ENCODE measurements at regions not wholly inside any gene's neighbourhood (a gene's known extent, or its start where the extent isn't known, plus 50 kb on each side); places are given as distances from the start of the nearest gene placed in this dataset.
"Not testable (repeated sequence)": the region's sequence is repeated elsewhere in the genome, so short reads cannot be mapped to it uniquely, and the experiment has no call there.

DNA sequence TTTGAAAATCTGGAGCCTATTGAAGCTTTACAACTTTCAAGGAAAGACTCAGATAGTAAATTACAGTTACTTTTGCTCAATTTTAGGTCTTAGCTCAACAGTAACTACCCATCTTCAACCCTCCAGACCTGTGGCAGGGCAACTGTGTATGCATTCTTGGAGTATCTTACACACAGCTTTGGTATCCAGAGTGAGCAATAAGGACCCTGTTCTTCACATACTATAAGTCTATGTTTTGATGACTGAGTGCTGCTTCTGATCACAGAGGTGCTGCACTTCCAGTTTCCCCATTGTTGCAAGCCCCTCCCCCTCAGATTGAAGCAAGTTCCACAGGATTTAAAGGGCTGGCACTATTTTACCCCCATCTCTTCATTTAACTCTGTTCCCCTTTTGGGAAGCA is 737.4 kb upstream of the GRAMD2B start:
- no peak overlapping the region for H3K4me3 ChIP-seq (ENCODE audit: low read depth, low read length)

GRCh38 chr5:125691738-125692530 is 731.3 kb upstream of the GRAMD2B start:
- H3K4me3 ChIP-seq (ENCODE audit: low read depth, low read length), result not testable (repeated sequence)

GRCh38 chr5:125695996-125696655 is 727.1 kb upstream of the GRAMD2B start:
- H3K4me3 ChIP-seq (ENCODE audit: low read depth, low read length), result no peak overlapping the region

DNA sequence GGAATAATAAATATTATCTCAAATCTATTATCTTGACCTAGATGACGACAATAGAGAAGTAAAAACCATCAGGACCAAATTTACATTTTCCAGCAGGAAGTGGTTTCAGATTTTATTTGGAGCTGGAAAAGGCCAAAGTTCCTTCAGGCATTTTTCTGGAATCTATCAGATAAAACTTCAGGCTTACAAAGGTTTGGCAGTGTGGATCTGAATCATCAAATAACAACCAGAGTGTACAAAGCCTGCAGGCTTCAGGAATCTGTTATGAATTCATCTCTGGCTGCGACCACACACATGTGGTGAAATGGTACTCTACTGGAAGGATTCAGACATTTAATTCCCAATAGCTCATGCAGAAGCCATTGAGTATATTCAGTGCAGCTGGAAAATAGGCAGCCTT is 726.4 kb upstream of the GRAMD2B start:
- no peak overlapping the region for H3K4me3 ChIP-seq (ENCODE audit: low read depth, low read length)

GRCh38 chr5:125698420-125698819 is 724.8 kb upstream of the GRAMD2B start:
- no peak overlapping the region for H3K4me3 ChIP-seq (ENCODE audit: low read depth, low read length)

GRCh38 chr5:125699860-125700259 is 723.3 kb upstream of the GRAMD2B start:
- H3K4me3 ChIP-seq (ENCODE audit: low read depth, low read length), result no peak overlapping the region

DNA sequence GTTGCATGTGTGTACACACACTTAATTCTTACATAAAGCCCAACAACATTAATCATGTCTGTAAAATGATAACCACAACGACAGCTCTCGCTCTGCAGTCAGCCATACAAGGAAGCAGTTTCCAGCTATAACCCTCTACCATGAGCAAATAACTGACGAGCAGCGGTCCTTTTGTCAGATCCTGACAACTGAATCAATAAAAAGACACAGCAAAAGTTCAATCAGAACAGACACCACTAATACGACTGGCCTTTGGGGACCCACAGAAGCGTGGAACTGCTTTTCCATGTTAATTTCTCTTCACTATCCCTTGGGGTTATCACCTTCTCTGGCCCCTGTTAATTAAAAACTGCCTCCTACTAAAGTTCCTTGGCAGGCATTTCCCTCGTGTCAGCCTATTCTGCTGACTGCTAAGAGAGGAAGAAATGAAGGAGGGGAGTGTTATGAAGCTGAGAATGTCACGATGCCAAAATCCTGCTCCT is 722.8 kb upstream of the GRAMD2B start:
- H3K4me3 ChIP-seq (ENCODE audit: low read depth, low read length), result no peak overlapping the region

GRCh38 chr5:125703616-125704015 is 719.6 kb upstream of the GRAMD2B start:
- H3K4me3 ChIP-seq (ENCODE audit: low read depth, low read length), result no peak overlapping the region

DNA sequence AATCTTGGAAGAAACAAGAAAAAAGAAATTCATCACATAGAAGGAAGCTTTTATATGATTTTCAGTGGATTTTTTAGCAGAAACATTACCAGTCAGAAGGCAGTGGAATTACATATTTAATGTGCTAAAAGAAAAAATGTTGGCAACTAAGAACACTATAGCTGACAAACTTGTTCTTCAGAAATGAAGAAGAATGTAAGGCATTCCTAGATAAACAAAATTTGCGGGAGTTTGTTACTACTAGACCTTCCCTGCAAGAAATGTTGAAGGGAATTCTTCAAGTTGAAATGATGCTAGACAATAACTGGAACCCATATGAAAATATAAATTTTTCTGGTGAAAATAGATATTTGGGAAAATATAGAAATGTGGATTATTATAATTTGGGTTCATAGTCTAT is 718.3 kb upstream of the GRAMD2B start:
- H3K4me3 ChIP-seq (ENCODE audit: low read depth, low read length), result no peak overlapping the region

GRCh38 chr5:125708583-125708982 is 714.6 kb upstream of the GRAMD2B start:
- H3K4me3 ChIP-seq (ENCODE audit: low read depth, low read length), result no peak overlapping the region

DNA sequence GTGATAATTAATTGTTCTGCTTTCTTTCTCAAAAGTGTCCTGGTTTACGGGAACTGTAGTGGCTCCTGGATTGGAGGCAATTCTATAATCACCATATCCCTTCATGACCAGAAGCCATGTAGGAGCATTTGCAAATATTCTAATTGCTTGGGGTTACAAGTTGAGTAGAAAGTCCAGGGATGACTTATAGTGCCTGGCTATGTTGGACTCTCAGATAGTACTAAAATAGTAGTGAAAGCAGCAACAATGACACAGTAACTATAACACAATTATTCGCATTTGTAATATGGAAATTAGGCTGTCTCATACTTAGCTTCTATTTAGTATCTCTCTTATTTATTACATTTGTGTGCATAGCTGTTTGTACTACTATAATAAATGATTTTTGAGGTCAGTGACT is 712.5 kb upstream of the GRAMD2B start:
- H3K4me3 ChIP-seq (ENCODE audit: low read depth, low read length), result no peak overlapping the region

DNA sequence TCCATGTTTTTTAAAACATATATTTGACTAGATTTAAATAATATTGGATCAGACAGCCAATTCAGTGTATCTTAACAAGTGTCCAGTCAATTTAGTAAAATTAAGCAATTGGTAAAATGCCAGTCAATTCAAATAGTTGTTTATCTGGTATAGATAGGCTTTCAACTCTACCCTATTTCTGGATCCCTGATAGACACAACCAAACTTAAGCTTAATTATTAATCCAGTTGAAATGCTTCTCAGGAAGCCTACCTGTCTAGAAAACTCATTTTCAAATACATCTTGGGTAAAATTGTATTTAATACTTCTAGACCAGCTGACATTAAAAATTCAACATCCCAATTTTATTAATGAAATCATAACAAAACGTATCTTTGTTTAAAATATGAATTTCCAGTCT is 710.8 kb upstream of the GRAMD2B start:
- no peak overlapping the region for H3K4me3 ChIP-seq (ENCODE audit: low read depth, low read length)

DNA sequence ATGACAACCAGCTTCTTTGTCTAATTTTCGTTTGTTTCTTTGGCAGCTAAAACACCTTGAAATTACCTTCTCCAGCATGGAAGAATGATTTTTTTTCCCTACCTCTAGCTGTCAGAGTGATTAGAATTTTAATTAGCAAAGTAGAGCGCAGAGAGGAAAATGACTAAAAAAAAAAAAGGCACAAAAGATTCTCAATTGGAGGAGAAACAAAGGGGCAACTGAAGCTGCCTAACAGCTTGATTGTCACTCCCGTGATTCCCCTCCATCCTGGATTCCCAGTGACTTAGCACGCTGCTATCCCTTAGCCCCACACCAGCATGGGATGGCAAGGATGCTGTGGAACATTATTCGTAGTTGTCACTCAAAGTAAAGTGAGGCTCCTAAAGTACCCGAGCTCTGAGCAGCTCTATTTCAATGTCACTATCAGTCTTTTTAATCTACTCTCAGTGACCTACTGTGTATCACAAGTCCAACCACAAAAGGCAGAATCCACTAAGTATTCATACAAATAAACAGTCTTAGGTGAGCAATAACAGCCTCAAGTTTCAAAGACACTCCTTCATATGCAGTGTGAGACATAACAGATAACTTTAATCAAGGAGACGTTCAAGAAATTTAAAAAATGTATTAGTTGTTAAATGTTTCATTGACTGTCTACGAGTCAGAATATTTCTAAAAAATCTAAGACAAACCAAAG is 710.0 kb upstream of the GRAMD2B start:
- H3K4me3 ChIP-seq (ENCODE audit: low read depth, low read length), result no peak overlapping the region

DNA sequence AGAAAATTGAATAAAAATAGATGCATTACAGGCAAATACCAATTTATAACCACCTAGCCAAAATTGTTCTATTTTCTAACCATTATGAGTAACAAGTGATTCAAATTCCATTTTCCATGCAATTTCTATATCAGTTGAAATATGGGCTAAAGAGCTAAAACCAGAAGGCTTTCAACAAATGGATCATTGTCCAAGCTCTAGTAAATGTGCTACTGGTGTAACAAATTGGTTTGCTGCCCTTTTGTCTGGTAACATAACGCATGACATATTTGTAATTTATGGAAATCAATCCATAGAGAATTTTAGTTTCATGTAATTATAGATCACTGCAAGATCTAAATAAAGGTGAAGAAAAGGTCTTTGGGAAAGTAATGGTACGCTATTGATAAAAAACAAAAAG is 708.0 kb upstream of the GRAMD2B start:
- H3K4me3 ChIP-seq (ENCODE audit: low read depth, low read length), result no peak overlapping the region

- no peak overlapping the region for H3K4me3 ChIP-seq (ENCODE audit: low read depth, low read length)
These were observed 706.0 kb upstream of the GRAMD2B start for GRCh38 chr5:125717209-125717608.

DNA sequence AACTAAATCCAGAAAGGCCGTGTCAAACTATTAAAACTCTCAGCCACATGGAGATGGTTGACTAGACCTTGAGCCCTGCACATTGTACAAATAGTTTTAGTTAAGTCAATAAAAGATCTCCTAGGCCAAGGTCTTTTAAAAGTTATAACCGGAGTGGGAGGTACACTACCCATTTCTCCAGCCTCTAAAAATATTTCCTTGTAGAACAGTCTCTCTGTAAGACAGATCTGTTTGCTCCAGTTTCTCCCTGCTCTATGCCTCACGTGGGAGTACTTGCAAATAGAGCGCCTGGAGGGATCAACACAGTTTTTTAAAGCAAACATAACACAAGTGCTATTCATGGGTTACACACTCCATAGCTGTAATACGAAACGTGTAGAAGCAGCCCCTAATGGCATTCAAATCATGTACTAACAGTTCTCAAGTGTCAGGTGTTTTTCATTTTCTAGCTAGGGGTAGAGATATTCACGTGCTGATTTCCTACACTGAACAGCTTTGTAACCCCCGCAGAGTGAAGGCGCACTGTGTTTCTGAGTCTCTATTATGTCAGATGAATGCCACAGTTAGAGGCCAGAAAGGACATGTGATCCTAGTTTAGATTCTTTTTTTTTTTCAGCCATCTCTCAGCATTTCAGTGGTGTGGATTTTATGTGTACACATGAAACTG is 703.4 kb upstream of the GRAMD2B start:
- no peak overlapping the region for H3K4me3 ChIP-seq (ENCODE audit: low read depth, low read length)

DNA sequence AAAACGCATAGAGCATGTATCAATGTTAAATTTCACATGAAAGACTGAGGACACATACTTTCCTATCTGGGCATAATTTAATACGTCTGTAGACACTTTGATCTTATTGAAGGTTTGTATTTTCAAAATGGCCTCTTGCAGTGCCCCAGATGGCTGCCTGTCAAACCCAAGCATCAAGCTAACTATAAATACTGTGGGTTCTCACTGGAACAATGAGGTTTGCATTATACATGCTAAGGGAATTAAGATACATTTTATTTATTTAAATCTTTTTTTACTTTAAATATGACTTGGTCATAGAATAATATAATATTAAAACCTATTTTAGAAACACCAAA is 702.9 kb upstream of the GRAMD2B start:
- H3K4me3 ChIP-seq (ENCODE audit: low read depth, low read length), result no peak overlapping the region

- no peak overlapping the region for H3K4me3 ChIP-seq (ENCODE audit: low read depth, low read length)
These were observed 702.5 kb upstream of the GRAMD2B start for GRCh38 chr5:125720721-125721120.

- H3K4me3 ChIP-seq (ENCODE audit: low read depth, low read length), result no peak overlapping the region
These were observed 700.7 kb upstream of the GRAMD2B start for GRCh38 chr5:125722550-125722949.

DNA sequence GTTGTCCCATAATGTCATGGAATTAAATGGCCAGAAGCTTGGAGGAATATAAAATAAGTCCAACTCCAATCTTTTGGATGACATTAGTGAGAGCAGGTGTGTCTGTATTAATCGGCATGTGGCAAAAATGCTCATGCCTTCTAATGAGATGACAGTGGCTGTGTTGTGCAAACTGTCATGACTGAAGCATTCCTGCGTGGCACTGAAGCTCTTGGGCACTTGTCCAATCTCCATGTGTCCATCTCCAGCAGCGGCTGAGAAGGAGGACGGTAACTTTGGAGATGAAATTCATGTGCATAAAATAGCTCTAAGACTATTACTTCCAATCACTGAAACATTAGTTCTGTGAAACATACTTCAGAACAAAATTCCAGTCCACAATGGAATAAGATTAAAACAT is 697.5 kb upstream of the GRAMD2B start:
- no peak overlapping the region for H3K4me3 ChIP-seq (ENCODE audit: low read depth, low read length)

DNA sequence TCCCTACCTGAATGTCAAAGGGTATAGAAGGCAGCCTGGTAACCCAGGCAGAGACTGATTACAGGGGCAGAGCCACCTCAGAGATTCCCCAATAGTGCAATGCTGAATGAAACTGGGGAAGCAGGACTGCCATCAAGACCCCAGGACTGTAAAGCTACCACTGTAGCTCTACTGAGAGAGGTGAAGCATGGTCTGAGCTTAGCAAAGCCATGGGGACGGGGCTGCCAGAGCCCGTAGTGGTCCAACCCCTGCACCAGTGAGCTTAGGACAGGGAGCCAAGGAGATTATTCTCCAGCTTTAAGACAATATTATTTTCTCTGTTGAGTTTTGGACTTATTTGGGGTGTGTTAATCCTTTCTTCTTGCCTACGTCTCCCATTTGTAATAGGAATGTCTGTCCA is 679.3 kb upstream of the GRAMD2B start:
- no peak overlapping the region for H3K4me3 ChIP-seq (ENCODE audit: low read depth, low read length)

All from iPS-11a (cell line).